ENCODE measurements at regions not wholly inside any gene's neighbourhood (a gene's known extent, or its start where the extent isn't known, plus 50 kb on each side); places are given as distances from the start of the nearest gene placed in this dataset.

DNA sequence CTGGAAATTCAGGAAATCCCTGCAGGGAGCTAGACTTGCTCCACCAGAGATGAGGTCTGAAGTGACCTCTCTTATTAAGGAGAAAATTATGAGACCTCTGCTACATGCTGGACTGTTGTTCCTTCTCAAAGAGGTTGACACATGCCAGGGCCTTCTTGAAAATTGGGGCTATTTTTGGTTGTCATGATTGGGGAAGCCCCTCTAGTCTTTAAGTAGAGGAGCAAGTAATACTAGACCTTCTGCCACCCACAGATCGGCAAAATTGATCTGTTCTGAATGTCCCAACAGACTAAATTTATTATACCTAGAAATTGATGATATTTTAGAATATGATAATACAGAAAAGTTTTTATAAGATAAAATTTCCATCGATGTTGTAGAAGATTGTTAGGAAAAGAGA is 160.8 kb upstream of the GRB10 start:
- TF ChIP-seq, protein P1, sequence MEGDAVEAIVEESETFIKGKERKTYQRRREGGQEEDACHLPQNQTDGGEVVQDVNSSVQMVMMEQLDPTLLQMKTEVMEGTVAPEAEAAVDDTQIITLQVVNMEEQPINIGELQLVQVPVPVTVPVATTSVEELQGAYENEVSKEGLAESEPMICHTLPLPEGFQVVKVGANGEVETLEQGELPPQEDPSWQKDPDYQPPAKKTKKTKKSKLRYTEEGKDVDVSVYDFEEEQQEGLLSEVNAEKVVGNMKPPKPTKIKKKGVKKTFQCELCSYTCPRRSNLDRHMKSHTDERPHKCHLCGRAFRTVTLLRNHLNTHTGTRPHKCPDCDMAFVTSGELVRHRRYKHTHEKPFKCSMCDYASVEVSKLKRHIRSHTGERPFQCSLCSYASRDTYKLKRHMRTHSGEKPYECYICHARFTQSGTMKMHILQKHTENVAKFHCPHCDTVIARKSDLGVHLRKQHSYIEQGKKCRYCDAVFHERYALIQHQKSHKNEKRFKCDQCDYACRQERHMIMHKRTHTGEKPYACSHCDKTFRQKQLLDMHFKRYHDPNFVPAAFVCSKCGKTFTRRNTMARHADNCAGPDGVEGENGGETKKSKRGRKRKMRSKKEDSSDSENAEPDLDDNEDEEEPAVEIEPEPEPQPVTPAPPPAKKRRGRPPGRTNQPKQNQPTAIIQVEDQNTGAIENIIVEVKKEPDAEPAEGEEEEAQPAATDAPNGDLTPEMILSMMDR (conservative IDR thresholded peaks at IDR 0.05; ENCODE audit: low read depth, low read length): no peak
- DNase-seq (ENCODE audit: low read depth): no peak
- no peak overlapping the region for H3K4me3 ChIP-seq (ENCODE audit: low read depth, low read length)

DNA sequence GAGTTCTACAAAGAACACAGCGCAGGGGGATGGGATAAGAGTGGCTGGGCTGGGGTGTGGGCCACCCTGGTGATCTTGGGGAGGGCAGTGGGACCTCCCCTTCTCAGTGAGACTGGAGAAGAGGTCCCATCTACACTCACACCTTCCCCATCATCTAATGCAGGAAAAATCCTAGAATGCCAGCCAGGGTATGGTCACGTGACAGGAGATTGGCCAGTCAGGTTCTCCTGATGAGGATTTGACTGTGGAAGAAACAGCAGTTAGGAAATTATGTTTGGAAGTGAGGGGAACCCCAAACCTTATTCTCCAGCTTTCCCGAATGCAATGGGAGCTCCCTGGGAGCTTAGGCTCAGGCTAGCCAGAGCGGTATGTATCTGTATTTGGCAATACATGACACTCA is 158.8 kb upstream of the GRB10 start:
- H3K4me3 ChIP-seq (ENCODE audit: low read depth, low read length): no peak overlapping the region
- no peak for DNase-seq (ENCODE audit: low read depth)
- TF ChIP-seq, protein P1 (conservative IDR thresholded peaks at IDR 0.05; ENCODE audit: low read depth, low read length): no peak

DNA sequence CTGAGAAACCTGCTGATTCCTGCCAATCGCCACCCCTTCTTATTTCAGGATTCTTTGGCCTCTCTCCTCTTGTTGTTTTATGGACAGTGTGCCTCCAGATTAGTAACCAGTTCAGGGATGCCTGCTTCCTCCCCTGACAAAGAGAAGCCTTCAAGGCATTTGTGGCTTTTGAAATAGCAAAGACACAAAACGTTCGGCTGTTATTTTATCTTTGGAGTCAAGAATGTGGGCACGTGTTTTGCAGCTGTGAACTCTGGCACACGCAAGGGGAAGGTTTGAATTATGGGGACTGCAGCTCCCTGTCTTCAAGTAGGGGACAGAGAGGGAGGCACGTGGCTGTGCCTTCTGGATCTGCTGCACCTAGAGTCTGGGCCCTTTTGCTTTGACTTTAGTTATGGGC is 157.9 kb upstream of the GRB10 start:
- DNase-seq (ENCODE audit: low read depth): peak; percentile 38

DNA sequence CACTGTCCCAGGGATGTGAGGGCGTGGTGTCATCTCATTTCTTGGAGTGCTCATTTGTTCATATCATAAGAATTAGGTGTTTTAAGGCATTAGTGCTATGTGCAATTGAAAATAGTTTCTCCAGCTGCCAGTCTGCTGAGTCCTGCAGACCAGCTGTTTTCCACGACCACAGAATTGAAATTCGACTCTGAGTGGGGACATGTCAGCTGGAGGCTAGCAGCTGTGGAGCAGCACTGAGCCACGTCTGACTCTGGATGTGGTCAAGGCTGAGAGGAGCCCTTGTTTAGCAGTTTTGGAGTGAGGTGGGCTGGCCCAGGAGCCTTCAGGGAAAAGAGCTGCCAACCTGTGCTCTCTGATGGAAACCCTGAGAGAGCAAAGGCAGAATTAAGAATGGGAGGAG is 156.3 kb upstream of the GRB10 start:
- TF ChIP-seq, protein P1 (conservative IDR thresholded peaks at IDR 0.05; ENCODE audit: low read depth, low read length): no peak
- no peak overlapping the region for H3K4me3 ChIP-seq (ENCODE audit: low read depth, low read length)
- peak; percentile 48 for DNase-seq (ENCODE audit: low read depth)

More for the DNA sequence above, 157.9 kb upstream of the GRB10 start:
- TF ChIP-seq, protein P1 (conservative IDR thresholded peaks at IDR 0.05; ENCODE audit: low read depth, low read length): no peak
- H3K4me3 ChIP-seq (ENCODE audit: low read depth, low read length): no peak overlapping the region

DNA sequence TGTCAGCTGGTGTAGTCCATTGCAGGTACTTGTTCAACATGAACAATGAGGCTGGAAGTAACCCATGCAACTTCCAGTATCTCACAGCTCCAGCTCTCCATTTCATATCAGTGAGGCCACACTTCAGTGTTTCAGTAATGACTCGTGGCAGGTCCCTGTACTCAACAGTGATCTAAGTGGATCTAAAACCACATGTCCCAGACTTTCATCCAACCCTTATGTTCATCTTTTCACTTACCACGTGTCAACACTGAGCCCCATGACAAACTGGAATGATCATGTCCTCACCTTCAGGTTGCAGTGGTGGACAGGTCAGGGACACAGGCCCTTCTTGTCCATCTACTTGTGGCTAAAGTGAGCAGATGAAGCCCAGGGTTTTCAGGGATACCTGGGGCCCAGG is 155.0 kb upstream of the GRB10 start:
- no peak for DNase-seq (ENCODE audit: low read depth)
- no peak overlapping the region for H3K4me3 ChIP-seq (ENCODE audit: low read depth, low read length)
- TF ChIP-seq, protein P1 (conservative IDR thresholded peaks at IDR 0.05; ENCODE audit: low read depth, low read length): no peak

DNA sequence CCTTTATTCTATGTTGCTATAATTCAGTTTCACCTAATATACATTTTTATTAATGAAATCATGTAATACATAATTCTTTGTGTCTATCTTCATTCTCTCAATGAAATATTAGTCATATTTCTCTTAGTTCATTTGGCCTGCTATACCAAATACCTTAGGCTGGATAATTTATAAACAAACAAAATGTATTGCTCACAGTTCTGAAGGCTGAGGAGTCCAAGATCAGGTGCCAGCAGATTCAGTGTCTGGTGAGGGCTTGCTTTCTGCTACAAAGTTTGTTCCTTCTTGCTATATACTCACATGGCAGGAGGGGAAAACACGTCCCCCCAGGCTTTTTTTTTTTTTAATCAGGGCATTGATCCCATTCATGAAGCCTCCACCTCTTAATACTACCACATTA is 143.4 kb upstream of the GRB10 start:
- TF ChIP-seq, protein P1 (conservative IDR thresholded peaks at IDR 0.05; ENCODE audit: low read depth, low read length): no peak
- DNase-seq (ENCODE audit: low read depth): no peak
- no peak overlapping the region for H3K4me3 ChIP-seq (ENCODE audit: low read depth, low read length)

DNA sequence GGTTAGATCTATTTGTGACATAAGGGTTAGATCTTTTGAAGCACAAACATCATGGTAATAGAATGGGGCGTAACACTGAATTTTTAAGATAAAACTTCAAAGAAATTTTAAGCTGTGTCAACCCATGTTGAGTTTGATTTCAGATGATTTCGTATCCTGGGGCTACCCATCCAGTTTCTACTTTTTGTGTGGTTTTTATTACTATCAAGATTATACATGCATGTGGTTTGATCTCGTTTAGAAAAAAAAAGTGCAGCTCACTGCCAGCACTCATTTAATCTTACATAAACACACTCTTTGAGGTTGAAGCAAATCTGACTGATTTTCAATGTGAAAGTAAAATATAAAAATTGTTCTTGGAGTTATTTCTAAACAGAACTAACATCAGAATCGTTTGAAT is 140.8 kb upstream of the GRB10 start:
- DNase-seq (ENCODE audit: low read depth): no peak
- TF ChIP-seq, protein P1 (conservative IDR thresholded peaks at IDR 0.05; ENCODE audit: low read depth, low read length): no peak
- no peak overlapping the region for H3K4me3 ChIP-seq (ENCODE audit: low read depth, low read length)

Data from choroid plexus epithelial cell (primary cell).